ENCODE measurements at regions not wholly inside any gene's neighbourhood (a gene's known extent, or its start where the extent isn't known, plus 50 kb on each side); places are given as distances from the start of the nearest gene placed in this dataset.
A peak's percentile ranks its signal among the peaks of the same experiment; 100 is the strongest.

DNA sequence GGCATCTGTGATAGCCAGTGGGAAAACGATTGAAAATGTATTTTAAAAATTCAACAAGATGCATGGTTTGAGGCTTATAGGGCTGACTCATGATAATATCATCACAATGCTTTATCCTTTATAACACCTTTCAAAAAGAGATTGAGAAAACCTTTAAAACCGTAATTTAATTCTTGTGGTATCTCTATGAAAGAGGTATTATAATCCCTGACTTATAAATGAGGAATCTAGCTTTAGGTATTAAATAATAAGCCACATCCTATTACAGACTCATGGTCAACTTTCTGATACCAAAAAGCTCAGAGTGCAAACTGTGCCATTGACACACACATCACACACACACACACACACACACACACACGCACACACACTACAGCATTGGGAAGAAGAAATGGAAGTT lies 134.6 kb upstream of the RAB12 start:
- H3K36me3 Mint-ChIP-seq: no peaks in the 10 kb centered on the region
- DNase-seq (ENCODE audit: low spot score) (no peak), ATAC-seq (no peak)
- no peak overlapping the region for H3K4me3 Mint-ChIP-seq
- ChIA-PET CTCF (no interaction called here), POLR2A (no interaction called here)
- TF ChIP-seq MXD4 (CRISPR knock-in tag; IDR thresholded peaks at IDR 0.05; ENCODE audit: borderline replicate concordance) (no peak), IRF1 (CRISPR knock-in tag; IDR thresholded peaks at IDR 0.05) (no peak), CREM (CRISPR knock-in tag; IDR thresholded peaks at IDR 0.05) (no peak), ZBTB21 (CRISPR knock-in tag; IDR thresholded peaks at IDR 0.05; ENCODE audit: borderline replicate concordance) (no peak)
- TF ChIP-seq, protein P1, sequence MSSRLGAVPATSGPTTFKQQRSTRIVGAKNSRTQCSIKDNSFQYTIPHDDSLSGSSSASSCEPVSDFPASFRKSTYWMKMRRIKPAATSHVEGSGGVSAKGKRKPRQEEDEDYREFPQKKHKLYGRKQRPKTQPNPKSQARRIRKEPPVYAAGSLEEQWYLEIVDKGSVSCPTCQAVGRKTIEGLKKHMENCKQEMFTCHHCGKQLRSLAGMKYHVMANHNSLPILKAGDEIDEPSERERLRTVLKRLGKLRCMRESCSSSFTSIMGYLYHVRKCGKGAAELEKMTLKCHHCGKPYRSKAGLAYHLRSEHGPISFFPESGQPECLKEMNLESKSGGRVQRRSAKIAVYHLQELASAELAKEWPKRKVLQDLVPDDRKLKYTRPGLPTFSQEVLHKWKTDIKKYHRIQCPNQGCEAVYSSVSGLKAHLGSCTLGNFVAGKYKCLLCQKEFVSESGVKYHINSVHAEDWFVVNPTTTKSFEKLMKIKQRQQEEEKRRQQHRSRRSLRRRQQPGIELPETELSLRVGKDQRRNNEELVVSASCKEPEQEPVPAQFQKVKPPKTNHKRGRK (CRISPR knock-in tag; IDR thresholded peaks at IDR 0.05; ENCODE audit: borderline replicate concordance): no peak
- TF ChIP-seq, protein P2, sequence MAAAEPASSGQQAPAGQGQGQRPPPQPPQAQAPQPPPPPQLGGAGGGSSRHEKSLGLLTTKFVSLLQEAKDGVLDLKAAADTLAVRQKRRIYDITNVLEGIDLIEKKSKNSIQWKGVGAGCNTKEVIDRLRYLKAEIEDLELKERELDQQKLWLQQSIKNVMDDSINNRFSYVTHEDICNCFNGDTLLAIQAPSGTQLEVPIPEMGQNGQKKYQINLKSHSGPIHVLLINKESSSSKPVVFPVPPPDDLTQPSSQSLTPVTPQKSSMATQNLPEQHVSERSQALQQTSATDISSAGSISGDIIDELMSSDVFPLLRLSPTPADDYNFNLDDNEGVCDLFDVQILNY (CRISPR knock-in tag; IDR thresholded peaks at IDR 0.05): no peak
- H3K27me3 Mint-ChIP-seq (ENCODE audit: low read depth): no peaks in the 10 kb centered on the region
- H3K4me1 Mint-ChIP-seq: peaks cover 8% of the 10 kb centered on the region; the same call in 1 of the 2 replicates
- no peaks in the 10 kb centered on the region; the same call in 1 of the 2 replicates for H3K9me3 Mint-ChIP-seq
- no peak overlapping the region for H3K27ac Mint-ChIP-seq

DNA sequence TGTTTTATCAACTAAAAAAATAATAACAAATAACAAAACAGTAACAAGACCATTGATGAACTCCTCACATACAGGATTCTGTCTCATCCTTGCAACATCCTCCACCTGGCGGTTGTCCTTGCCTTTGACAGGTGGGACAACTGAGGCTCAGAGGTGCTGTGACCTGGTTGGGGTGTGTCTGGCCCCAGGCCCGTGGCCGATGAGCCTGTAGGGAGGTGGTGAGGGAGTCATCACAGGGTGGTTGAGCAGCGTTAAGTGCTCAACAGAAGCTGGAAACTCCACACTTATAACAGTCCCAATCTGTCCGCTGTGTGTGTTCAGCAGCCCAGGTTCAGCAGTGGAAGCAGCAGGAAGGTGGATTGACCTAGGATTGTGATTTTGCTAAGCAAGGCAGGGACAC lies 131.6 kb upstream of the RAB12 start:
- POLR2A ChIA-PET: no interaction called here
- Mint-ChIP-seq H3K9me3 (no peaks in the 10 kb centered on the region; the same call in 1 of the 2 replicates), H3K4me3 (no peak overlapping the region), H3K27ac (no peak overlapping the region), H3K27me3 (ENCODE audit: low read depth) (no peaks in the 10 kb centered on the region), H3K4me1 (peaks cover 13% of the 10 kb centered on the region; the same call in 1 of the 2 replicates), H3K36me3 (no peaks in the 10 kb centered on the region)
- DNase-seq (ENCODE audit: low spot score): no peak
- no peak for TF ChIP-seq SOX15 (CRISPR knock-in tag; IDR thresholded peaks at IDR 0.05)
- TF ChIP-seq, protein P3, sequence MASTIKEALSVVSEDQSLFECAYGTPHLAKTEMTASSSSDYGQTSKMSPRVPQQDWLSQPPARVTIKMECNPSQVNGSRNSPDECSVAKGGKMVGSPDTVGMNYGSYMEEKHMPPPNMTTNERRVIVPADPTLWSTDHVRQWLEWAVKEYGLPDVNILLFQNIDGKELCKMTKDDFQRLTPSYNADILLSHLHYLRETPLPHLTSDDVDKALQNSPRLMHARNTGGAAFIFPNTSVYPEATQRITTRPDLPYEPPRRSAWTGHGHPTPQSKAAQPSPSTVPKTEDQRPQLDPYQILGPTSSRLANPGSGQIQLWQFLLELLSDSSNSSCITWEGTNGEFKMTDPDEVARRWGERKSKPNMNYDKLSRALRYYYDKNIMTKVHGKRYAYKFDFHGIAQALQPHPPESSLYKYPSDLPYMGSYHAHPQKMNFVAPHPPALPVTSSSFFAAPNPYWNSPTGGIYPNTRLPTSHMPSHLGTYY (CRISPR knock-in tag; IDR thresholded peaks at IDR 0.05): no peak
- no peak for TF ChIP-seq ZNF263 (CRISPR knock-in tag; IDR thresholded peaks at IDR 0.05; ENCODE audit: low read depth)
- no peak for TF ChIP-seq FOXP1 (CRISPR knock-in tag; IDR thresholded peaks at IDR 0.05; ENCODE audit: borderline replicate concordance)
- TF ChIP-seq OVOL2 (CRISPR knock-in tag; IDR thresholded peaks at IDR 0.05; ENCODE audit: borderline replicate concordance): no peak
- no peak for TF ChIP-seq NFATC4 (CRISPR knock-in tag; IDR thresholded peaks at IDR 0.05)
- ATAC-seq: no peak
- CTCF ChIA-PET: interaction anchor here (1.0 to 1.7 kb wide), 6 partner anchors 18 to 688 kb away, joined by 3 to 13 read pairs (median 6); no protein-coding TSS in a partner anchor

DNA sequence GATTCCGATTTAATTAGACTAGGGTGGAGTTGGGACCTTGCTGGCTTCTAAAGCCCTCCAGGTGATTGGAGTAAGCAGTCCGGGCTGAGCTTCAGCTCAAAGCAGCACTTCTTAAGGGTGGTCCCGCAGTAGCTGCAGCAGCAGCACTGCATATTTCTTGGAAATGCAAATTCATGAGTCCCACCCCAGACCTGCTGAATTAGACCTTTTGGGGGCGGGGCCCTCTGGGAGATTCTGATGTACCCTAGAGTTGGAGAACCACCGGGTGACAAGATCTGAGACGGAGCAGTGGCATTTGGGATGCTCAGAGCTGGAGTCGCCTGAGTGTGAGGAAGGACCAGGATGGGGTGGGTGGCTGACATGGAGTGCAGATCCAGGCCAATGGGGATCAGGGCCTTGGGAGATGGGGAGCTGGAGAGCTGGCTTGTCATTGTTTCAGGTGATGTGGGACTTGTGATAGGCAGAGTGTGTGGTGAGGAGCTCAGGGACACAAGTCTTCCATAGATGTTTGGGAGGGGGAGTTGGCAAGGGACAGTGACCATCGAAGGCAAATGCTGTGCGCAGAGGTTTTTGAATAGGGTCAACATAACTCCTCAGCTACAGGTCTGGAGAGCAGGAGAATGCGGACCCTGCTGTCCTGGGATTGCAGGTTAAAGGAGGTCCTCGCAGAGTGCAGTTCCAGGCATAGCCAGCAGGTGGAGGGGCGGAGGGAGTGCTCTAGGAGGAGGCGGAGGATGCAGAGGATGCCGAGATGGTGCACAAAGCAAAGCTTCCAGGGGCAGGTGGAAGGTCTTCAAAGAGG lies 130.9 kb upstream of the RAB12 start:
- DNase-seq (ENCODE audit: low spot score): peak; percentile 93
- ChIA-PET POLR2A (no interaction called here), CTCF (interaction anchor here (0.6 to 3.4 kb wide), 41 partner anchors 9 to 1212 kb away, joined by 3 to 63 read pairs (median 4); partner anchors contain the start of gene RAB12)
- Mint-ChIP-seq H3K27ac (no peak overlapping the region), H3K27me3 (ENCODE audit: low read depth) (no peaks in the 10 kb centered on the region), H3K4me3 (no peak overlapping the region), H3K4me1 (peaks cover 8% of the 10 kb centered on the region; the same call in 1 of the 2 replicates), H3K36me3 (no peaks in the 10 kb centered on the region), H3K9me3 (no peaks in the 10 kb centered on the region; the same call in 1 of the 2 replicates)
- ATAC-seq: peak; percentile 93
- TF ChIP-seq TEAD1 (CRISPR knock-in tag; IDR thresholded peaks at IDR 0.05) (0 out of 2 replicates have a peak, but pooled peaks have one; percentile 42), TEAD4 (CRISPR knock-in tag; IDR thresholded peaks at IDR 0.05) (no peak)
- TF ChIP-seq, protein P4, sequence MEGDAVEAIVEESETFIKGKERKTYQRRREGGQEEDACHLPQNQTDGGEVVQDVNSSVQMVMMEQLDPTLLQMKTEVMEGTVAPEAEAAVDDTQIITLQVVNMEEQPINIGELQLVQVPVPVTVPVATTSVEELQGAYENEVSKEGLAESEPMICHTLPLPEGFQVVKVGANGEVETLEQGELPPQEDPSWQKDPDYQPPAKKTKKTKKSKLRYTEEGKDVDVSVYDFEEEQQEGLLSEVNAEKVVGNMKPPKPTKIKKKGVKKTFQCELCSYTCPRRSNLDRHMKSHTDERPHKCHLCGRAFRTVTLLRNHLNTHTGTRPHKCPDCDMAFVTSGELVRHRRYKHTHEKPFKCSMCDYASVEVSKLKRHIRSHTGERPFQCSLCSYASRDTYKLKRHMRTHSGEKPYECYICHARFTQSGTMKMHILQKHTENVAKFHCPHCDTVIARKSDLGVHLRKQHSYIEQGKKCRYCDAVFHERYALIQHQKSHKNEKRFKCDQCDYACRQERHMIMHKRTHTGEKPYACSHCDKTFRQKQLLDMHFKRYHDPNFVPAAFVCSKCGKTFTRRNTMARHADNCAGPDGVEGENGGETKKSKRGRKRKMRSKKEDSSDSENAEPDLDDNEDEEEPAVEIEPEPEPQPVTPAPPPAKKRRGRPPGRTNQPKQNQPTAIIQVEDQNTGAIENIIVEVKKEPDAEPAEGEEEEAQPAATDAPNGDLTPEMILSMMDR (IDR thresholded peaks at IDR 0.05): peak; percentile 95
